Fibroblast of skin of right biceps (primary cell): ENCODE measurements at regions not wholly inside any gene's neighbourhood (a gene's known extent, or its start where the extent isn't known, plus 50 kb on each side); places are given as distances from the start of the nearest gene placed in this dataset.

ENCODE experiments used
- DNase-seq: peaks from one replicate; pipeline ENCODE4 v3.0.0-alpha.2; 2013

- peak; percentile 38 for DNase-seq
Observed at GRCh38 chr3:72265256-72266015, 480.5 kb upstream of the PROK2 start.

GRCh38 chr3:72263223-72263990 is 478.5 kb upstream of the PROK2 start:
- DNase-seq, result no peak

GRCh38 chr3:72262736-72263135 is 477.8 kb upstream of the PROK2 start:
- DNase-seq, result no peak

GRCh38 chr3:72261566-72262564 is 476.9 kb upstream of the PROK2 start:
- no peak for DNase-seq

GRCh38 chr3:72260588-72260910 is 475.6 kb upstream of the PROK2 start:
- no peak for DNase-seq

GRCh38 chr3:72259755-72260587 is 475.0 kb upstream of the PROK2 start:
- no peak for DNase-seq

GRCh38 chr3:72258361-72259141 is 473.6 kb upstream of the PROK2 start:
- DNase-seq, result no peak

- DNase-seq, result no peak
Observed at GRCh38 chr3:72257738-72258137, 472.8 kb upstream of the PROK2 start.

- DNase-seq, result no peak
Observed at GRCh38 chr3:72257203-72257602, 472.3 kb upstream of the PROK2 start.

- no peak for DNase-seq
Observed at GRCh38 chr3:72256716-72257115, 471.8 kb upstream of the PROK2 start.

GRCh38 chr3:72255791-72256559 is 471.0 kb upstream of the PROK2 start:
- no peak for DNase-seq

GRCh38 chr3:72255191-72255590 is 470.2 kb upstream of the PROK2 start:
- peak; percentile 75 for DNase-seq

GRCh38 chr3:72254483-72254882 is 469.5 kb upstream of the PROK2 start:
- DNase-seq, result no peak

- no peak for DNase-seq
Observed at GRCh38 chr3:72250725-72251124, 465.8 kb upstream of the PROK2 start.

GRCh38 chr3:72248869-72249268 is 463.9 kb upstream of the PROK2 start:
- DNase-seq, result no peak

- no peak for DNase-seq
Observed at GRCh38 chr3:72248389-72248761, 463.4 kb upstream of the PROK2 start.

GRCh38 chr3:72247645-72248388 is 462.9 kb upstream of the PROK2 start:
- DNase-seq, result no peak

GRCh38 chr3:72247126-72247525 is 462.2 kb upstream of the PROK2 start:
- no peak for DNase-seq

- no peak for DNase-seq
Observed at GRCh38 chr3:72246685-72247084, 461.7 kb upstream of the PROK2 start.
